BE2C (cell line): ENCODE measurements at regions not wholly inside any gene's neighbourhood (a gene's known extent, or its start where the extent isn't known, plus 50 kb on each side); places are given as distances from the start of the nearest gene placed in this dataset.
"Not testable (repeated sequence)": the region's sequence is repeated elsewhere in the genome, so short reads cannot be mapped to it uniquely, and the experiment has no call there.

Experiments used
- DNase-seq: peaks from one replicate; pipeline ENCODE4 v3.0.0-alpha.2; 2020
- H3K27me3 ChIP-seq: fragments of 250-450 bp; sonication (Bioruptor Pico); 2 replicates; pipeline ENCODE4 v1.5.1; 2020; ENCODE audit warnings: mild to moderate bottlenecking
- H3K36me3 ChIP-seq: fragments of 250-450 bp; sonication (Bioruptor Pico); 2 replicates; pipeline ENCODE4 v1.5.1; 2020; ENCODE audit warnings: mild to moderate bottlenecking
- H3K4me1 ChIP-seq: fragments of 250-450 bp; sonication (Bioruptor Pico); 2 replicates; pipeline ENCODE4 v1.5.1; 2020
- H3K4me3 ChIP-seq: 2 replicates; pipeline ENCODE4 v1.5.1; 2011; ENCODE audit warnings: low read depth, low read length
- H3K9me3 ChIP-seq: fragments of 250-450 bp; sonication (Bioruptor Pico); 2 replicates; pipeline ENCODE4 v1.5.1; 2020
- CTCF ChIP-seq: IDR thresholded peaks from 2 replicates; pipeline ENCODE4 v1.5.1; 2012; ENCODE audit warnings: mild to moderate bottlenecking, low read depth, low read length

- Histone ChIP-seq H3K36me3 (no peaks in the 10 kb centered on the region), H3K4me1 (peaks cover 11% of the 10 kb centered on the region), H3K4me3 (no peak overlapping the region), H3K9me3 (no peaks in the 10 kb centered on the region), H3K27me3 (no peaks in the 10 kb centered on the region)
- no peak for DNase-seq
- TF ChIP-seq CTCF = no peak
Observed at GRCh38 chr10:33655165-33655815, 320.8 kb upstream of the NRP1 start.

- no peaks in the 10 kb centered on the region for H3K27me3 ChIP-seq
- H3K4me3 ChIP-seq = no peak overlapping the region
- no peaks in the 10 kb centered on the region for H3K36me3 ChIP-seq
- DNase-seq = no peak
- peaks cover 11% of the 10 kb centered on the region for H3K4me1 ChIP-seq
- no peaks in the 10 kb centered on the region for H3K9me3 ChIP-seq
- no peak for TF ChIP-seq CTCF
Observed at GRCh38 chr10:33653584-33654367, 319.3 kb upstream of the NRP1 start.

- H3K9me3 ChIP-seq = no peaks in the 10 kb centered on the region
- TF ChIP-seq CTCF = no peak
Observed at GRCh38 chr10:33652870-33653269, 318.4 kb upstream of the NRP1 start.

GRCh38 chr10:33650131-33650530 is 315.7 kb upstream of the NRP1 start:
- DNase-seq, H3K27me3 ChIP-seq, H3K9me3 ChIP-seq, H3K4me1 ChIP-seq, H3K36me3 ChIP-seq, H3K4me3 ChIP-seq: not testable (repeated sequence)

More at GRCh38 chr10:33652870-33653269, 318.4 kb upstream of the NRP1 start:
- Histone ChIP-seq H3K27me3 (no peaks in the 10 kb centered on the region), H3K36me3 (no peaks in the 10 kb centered on the region), H3K4me1 (peaks cover 7% of the 10 kb centered on the region), H3K4me3 (no peak overlapping the region)
- no peak for DNase-seq

- Histone ChIP-seq H3K36me3 (no peaks in the 10 kb centered on the region), H3K27me3 (no peaks in the 10 kb centered on the region), H3K4me3 (no peak overlapping the region), H3K4me1 (peaks cover 9% of the 10 kb centered on the region), H3K9me3 (no peaks in the 10 kb centered on the region)
- no peak for DNase-seq
- no peak for TF ChIP-seq CTCF
Observed at GRCh38 chr10:33643042-33643441, 308.6 kb upstream of the NRP1 start.

- Histone ChIP-seq H3K36me3 (no peaks in the 10 kb centered on the region), H3K27me3 (no peaks in the 10 kb centered on the region), H3K9me3 (no peaks in the 10 kb centered on the region), H3K4me3 (no peak overlapping the region), H3K4me1 (peaks cover 26% of the 10 kb centered on the region)
- DNase-seq = no peak
- TF ChIP-seq CTCF = no peak
Observed at GRCh38 chr10:33638891-33639290, 304.4 kb upstream of the NRP1 start.
